GM18520 (cell line): ENCODE measurements at regions not wholly inside any gene's neighbourhood (a gene's known extent, or its start where the extent isn't known, plus 50 kb on each side); places are given as distances from the start of the nearest gene placed in this dataset.
"Not testable (repeated sequence)": the region's sequence is repeated elsewhere in the genome, so short reads cannot be mapped to it uniquely, and the experiment has no call there.

Source experiments
- ATAC-seq: cut with Tn5 transposase; IDR thresholded peaks from one replicate; pipeline ENCODE4 v1.9.1; 2021; ENCODE audit not compliant: unreplicated experiment

DNA sequence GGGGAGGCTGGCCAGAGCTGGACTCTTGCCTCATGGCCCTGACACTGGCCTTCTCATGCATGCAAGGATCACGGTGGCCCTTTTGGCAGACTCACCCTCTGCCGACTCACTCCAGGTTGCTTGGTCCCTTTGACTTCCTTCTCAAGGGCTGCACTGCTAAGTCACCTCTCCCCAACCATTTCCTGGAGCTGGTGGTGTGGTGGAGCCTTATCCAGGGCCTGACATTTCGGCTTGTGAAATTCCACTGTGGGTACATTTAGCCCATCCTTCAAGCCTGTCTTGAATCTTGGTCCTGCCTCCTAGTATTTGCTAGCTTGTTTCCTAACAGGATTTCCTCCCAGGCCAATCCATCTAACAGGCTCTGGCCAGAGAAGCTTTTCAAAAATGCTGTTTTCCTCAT, 52.6 kb upstream of the JUN start:
- ATAC-seq: no peak

DNA sequence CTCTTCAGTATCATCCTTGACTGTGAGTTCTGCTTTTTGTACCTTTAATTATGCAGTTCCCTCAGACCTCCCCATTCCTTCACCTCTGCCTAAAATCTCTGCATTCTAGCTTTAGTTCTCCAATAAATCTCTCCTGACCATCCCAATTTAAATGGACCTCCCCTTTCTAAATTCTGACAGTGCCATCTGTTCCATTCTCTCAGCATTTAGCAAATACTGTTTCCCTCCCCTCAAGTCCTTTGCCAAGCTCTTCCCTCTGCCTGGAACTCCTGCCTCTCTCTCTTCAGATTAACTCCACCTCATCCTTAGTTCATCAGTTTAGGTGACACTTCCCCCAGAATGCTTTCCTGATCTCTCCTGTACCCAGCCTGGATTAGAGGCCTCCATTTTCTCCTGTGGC, 54.0 kb upstream of the JUN start:
- no peak for ATAC-seq

GRCh38 chr1:58839147-58839795, 55.4 kb upstream of the JUN start:
- no peak for ATAC-seq

DNA sequence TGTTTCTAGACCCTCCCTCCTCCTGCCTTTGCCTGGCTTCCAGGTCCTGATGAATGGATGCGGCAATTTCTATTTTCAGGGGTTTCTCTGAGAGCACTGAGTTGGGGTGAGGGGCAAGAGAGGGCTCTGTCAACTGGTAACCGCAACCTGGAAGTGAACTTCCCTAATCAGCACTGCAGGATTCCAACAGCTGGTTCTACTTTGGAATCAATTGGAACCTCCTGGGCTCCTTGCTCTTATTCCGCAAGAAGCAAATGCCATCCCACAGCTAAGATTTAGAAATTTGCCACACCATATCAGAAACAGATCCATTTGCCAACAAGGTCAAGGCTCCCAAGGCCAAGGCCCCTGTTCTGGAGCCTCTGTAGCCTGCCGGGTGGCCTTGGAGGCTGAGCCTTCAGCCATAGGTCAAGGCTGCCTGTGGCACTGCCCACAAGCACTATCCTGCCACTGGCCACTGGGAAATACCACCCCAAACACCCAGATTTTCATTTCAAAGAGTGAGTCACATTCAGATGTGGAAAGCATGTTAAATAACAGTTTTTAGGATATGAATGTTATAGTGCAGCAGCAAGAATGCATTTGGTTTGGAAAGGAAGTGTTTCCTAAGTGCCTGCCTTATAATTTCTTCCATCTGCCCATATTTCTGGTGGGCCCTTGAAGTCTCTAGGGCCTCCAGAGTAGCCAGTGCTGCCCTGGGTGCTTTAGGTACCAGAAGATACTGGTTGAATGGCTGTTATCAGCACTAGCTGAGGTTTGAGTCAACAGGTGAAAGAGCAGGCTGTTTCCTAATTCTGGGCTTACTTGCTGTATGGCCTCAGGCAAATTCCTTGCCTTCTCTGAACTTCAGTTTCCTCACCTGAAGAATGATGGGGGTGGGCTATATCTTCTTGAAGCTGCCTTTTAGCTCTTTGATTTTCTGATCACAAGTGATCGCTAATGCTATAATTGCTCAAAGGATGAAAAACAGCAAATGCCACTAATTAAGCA, 56.3 kb upstream of the JUN start:
- ATAC-seq: no peak

DNA sequence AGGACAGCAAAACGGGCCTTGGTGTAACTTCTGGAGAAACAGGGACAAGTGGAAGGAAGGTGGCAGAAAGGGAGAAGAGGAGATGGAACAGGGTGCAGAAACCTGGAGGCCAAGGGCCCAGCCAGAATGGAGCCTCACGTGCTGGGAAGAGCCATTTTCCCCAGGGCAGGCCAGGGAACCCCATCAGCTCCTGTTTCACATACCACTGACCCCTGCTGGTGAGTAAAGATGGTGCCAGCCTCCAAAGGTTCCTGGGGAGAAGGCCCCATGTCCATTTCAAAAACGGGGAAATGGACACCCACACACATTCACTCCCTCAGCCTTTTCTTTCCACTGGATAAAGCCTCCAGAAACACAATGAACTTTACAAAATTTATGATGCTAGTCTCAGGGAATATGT, 57.6 kb upstream of the JUN start:
- no peak for ATAC-seq

DNA sequence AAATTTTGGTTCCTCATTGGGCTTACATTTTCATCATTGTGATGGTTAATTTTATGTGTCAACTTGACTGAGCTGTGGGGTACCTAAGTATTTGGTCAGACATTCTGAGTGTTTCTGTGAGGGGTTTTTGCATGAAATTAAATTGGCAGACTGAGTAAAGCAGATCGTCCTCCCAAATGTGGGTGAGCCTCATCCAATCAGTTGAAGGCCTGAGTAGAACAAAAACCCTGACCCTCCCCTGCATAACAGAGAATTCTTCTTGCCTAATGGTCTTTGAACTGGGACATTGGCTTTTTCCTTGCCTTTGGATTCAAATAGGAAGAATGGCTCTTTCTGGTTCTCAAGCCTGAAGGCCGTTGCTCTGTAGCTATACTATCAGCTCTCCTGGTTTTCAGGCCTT, 59.1 kb upstream of the JUN start:
- no peak for ATAC-seq

- ATAC-seq: no peak
Measured at GRCh38 chr1:58844176-58844575, 60.3 kb upstream of the JUN start.

GRCh38 chr1:58845942-58846341, 62.1 kb upstream of the JUN start:
- no peak for ATAC-seq

- ATAC-seq: no peak
Measured at GRCh38 chr1:58848818-58849411, 65.1 kb upstream of the JUN start.

- no peak for ATAC-seq
Measured at GRCh38 chr1:58849551-58849950, 65.7 kb upstream of the JUN start.

DNA sequence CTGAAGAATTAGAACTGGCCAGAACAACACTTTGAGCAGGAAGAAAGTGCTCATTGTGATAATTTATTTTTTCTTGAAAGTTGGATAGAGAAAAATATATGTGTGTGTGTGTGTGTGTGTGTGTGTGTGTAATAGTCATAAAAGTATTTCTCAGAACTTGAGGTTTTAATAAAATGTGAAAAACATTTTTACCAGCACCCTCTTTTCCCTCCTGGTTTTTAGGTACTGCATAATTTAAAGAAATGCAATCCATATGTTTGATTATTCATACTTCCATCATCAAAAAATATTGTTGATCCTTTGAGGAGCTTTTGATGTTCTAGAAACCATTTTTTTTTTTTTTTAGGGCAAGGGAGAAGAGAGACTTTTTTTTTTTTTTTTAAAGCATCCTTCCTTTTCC, 66.8 kb upstream of the JUN start:
- ATAC-seq: no peak

DNA sequence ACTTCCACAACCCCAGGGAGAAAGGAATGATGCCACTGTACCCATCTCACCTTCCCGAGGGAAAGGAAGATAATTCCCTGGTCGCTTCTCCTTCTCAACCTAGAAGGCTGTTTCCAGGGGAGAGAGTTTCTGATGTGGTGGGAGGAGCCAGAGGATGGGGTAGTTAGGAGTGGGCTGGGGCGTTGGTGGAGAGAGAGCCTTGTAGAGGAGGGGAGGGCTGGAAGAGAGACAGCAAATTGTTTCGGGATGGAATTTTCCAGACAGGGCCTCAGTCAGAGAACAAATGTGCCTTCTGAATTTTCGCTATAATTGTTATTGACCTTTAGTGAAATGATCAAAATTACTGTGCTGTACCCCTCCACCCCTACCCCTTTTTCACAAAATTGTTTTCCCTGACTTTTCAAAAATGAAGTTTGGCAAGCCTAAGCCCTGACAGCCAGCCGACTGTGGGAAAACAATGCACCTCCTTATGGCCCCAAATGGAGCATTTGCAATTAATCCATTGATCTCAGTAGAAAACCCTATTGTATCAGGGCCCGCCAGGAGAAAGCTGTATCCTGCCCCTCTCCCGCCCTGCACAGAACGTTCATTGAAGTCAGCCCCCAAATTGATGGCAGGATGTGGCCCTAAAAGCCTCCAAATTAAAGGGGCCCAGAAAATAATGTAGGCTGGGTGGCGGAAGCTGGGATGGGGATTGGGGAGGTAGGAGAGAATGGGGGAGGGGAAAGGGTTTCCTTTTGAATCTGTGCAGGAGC, 69.1 kb upstream of the JUN start:
- no peak for ATAC-seq

DNA sequence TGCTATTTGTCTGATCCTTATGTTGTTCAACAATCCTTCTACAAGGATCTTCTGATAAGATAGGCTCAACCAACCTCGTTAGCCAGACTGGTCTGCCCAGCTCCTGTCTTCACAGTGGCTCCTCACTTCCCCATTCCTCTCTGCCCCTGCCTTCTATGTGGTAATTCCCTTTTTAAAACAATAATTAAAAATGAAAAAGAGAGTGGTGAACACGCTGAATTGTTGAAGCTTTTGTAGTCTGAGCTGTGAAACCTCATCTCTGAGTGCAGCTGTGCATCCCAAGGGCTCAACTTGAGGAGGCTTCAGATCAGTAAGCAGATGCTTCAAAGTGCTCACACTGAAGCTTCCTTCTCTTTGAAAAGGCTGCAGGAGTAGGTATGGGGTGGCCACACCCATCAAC, 70.7 kb upstream of the JUN start:
- no peak for ATAC-seq

- ATAC-seq: no peak
Measured at GRCh38 chr1:58855274-58856165, 71.7 kb upstream of the JUN start.

- ATAC-seq: not testable (repeated sequence)
Measured at GRCh38 chr1:58856281-58856680, 72.4 kb upstream of the JUN start.

GRCh38 chr1:58857680-58858673, 74.1 kb upstream of the JUN start:
- peak; percentile 52 for ATAC-seq

DNA sequence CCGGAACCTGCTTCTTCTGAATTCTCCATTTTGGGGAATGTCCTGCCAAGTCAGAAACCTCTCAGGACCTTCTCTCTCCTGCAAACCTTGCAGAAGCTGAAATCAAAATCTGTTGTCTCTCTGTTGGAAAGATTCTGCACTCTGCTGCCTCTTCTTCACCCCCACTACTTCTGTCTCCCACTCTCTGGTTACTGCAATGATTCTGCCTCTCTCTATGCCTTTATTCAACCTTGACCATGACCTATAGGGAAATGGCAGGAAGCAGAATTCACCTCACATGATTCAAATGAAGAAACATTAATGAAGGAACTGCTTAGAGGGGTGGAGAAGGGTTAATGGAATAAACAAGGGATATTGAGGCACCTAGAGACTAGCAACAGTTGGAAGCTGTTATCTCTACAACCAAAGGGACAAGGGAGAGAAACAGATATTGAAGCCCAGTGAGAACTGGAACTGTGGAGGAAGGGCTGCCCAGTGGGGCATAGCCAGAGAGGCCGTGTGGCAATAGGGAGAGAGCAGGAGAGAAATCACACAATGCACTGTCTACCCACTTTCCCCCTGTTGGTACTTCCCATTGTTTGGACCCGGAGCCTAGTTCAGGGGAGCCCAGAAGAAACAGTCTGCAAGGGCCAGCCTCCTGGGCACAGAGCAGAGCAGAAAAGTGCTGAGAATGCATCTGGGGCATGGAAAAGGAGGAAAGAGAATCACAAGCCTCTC, 76.1 kb upstream of the JUN start:
- ATAC-seq: no peak

DNA sequence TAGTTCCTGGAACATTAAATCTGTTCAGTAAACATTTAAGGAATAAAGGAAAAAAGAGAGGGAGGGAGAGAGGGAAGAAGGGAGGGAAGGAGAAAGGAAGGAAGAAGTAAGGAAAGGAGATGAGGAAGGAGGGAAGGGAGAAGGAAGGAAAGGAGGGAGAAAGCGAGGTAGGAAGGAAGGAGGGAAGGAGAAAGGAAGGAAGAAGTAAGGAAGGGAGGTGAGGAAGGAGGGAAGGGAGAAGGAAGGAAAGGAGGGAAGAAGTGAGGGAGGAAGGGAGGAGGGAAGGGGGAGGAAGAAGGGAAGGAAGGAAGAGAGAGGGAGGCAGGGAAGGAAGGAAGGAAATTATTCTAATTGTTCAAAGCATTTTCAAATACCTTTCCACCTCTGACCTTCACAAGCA, 77.2 kb upstream of the JUN start:
- ATAC-seq: no peak
